CD4-positive, alpha-beta T cell treated with Interleukin-1 beta for 1 hour (primary cell): ENCODE measurements at regions not wholly inside any gene's neighbourhood (a gene's known extent, or its start where the extent isn't known, plus 50 kb on each side); places are given as distances from the start of the nearest gene placed in this dataset.
"Not testable (repeated sequence)": the region's sequence is repeated elsewhere in the genome, so short reads cannot be mapped to it uniquely, and the experiment has no call there.

ENCODE experiments used
- DNase-seq, 2 donors: peaks; one replicate each; pipeline ENCODE4 v3.0.0-alpha.2; 2020 to 2022

DNA sequence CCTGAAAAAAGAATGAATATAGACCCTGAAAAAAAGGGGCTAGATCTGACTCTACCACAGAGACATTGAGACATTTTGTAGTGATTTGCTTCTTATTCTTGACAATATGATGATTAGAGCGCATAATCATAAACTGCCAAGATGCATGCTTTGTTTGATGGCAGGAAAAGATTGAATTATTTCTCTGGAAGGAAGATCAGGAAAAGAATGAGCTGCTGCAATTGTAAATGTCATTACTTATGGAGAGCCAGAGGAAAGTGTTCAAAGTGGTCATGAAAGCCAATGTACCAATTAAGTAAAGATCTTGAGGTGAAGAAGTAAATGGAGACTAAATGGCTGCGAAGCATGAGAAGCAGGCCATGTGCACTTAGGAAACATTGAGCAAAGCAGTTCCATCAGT lies 126.4 kb upstream of the NXPH2 start:
- DNase-seq = no peak

DNA sequence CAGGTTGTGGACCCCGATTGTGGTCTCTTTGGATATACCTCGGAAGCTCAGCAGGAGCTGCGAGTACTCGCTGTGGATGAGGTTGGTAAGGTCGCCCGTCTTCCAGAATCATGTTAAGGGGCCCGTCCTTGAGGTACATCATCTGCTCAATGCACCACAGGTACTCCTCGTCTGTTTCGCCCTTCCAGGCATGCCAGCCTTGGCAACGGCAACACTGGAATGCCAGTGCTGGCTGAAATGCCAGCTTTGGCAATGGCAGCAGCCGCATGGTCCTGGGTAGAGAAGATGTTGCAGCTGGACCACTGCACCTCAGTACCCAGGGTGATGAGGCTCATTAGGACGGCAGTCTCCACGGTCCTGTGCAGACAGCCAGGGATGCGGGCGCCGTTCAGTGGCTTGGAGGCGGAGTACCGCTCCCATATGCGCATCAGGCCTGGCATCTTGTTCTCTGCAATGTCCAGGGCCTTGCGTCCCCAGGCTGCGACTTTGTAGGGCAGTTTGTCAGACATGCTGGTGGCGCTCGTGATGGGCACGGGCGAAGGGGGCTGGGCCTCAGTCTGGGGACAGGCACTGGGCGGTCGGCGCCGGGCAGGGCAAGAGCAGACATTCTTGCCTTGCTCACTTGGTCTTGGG lies 122.2 kb upstream of the NXPH2 start:
- no peak for DNase-seq

DNA sequence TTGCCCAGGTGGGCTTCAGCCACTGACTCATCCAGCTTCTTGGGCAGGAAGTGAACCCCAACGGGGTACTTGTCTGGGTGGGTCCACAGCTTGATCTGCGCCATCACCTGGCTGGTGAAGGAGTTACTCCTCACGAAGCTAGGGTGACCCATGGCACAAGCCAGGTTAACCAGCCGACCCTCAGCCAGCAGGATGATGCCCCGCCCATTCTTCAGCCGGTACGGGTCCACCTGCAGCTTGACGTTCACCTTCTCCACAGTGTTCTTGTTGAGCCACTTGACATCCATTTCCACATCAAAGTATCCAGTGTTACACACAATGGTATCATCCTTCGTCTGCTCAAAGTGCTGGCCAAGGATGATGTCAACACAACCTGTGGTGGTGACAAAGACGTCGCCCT lies 121.3 kb upstream of the NXPH2 start:
- no peak for DNase-seq

DNA sequence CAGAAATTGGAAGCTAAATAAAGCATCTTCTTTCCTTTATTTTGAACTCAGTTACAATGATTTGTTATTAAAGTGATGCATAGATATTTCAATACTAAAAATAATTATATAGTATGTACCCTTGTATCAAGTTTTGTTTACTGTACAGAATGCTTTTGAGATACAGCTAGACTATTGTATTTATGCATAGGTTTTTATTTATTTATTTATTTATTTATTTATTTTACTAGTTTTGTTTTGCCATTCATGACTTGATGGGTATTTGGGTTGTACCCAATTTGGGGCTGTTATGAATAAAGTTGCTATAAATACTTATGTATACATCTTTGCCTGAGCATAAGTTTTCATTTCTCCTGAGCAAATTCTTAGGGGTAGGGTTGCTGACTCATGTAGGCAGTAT lies 118.7 kb upstream of the NXPH2 start:
- DNase-seq = no peak

DNA sequence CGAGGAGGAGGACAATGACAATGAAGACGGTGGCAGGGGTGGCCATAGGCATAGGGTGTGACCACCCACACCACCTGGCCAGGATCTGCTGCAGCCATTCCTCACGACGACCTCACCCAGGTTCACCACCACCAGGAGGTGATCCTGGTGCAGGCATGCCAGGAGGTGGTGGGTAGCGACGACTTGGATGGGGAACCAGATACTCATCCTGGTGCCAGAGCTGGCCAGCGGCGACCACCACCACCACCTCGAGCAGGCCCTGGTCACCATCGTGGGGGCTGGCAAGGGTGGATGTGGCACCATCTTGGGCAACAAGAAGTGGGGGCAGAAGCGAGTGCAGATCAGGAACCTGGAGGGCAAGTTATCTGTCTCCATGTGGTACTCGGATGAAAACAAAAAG lies 117.1 kb upstream of the NXPH2 start:
- DNase-seq = no peak

DNA sequence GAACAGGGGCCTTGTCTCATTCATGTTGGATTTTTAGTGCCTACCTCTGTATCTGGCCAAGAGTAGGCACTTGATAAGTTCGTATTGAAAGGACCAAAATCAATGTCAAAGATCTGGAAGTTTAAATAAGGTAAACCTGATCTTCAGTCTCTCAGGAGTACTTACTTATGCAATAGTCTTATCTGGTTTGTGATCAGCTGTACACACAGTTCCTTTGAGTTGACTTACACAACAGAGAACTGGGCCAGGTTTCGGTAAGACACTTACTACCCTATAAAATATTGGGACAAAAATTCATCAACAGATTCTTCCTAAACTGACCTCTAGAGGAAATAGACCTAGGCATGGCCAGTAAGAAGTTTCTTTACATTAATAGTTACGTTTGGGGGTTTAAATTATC lies 113.6 kb upstream of the NXPH2 start:
- DNase-seq = no peak

DNA sequence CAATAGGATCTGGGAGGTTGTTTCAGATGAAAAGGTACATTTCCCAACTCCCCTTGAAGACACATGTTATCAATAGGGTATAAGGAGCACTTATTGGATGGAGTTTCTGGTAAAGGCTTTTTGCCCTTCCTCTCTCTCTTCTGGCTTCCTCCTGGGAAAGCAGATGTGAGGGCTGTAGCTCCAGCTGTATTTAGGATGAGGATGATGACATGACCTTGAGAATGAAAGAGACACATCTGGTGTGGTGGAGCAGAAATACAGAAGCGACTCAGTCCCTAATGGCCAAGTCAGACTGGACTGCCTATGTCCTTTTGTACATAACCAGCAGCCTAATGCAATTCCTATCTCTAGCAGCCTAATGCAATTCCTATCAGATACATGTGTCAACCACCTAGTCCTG lies 100.9 kb upstream of the NXPH2 start:
- no peak for DNase-seq

DNA sequence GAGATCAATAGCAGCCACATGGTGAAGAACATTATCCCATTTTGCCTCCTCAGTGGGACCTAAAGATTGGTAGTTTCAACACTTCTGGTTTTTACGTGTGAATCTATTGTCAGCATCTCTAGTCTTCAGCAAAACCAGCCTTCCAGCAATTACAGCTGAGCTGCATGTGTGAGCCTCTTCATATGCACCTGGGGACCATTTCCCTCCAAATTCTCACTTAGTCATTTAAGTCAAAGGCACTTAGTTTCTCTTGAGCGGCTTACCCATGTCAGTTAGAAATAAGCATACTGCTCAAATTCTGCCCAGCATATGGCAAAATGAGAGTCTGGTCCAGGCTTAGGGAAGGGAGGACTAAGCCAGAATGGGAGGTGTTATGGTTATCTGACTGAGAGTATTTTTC lies 99.7 kb upstream of the NXPH2 start:
- no peak for DNase-seq

DNA sequence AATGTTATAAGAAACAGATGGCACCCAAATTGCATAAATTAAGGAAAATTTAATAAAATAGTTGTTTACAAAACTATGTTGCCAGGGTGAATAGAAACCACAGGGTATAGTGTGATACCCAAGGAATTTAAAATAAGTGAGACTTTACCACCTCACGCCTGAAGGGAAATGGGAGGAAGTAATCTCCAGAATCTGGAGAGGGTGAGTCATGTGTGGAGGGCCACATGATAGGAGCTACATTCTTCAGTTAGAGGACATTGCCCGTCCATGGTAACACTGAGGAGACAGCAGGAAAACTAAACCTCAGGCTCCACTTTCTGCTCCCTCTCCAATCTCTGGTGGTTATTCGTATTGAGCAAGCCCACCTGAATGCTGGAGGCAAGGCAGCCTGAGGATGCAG lies 97.2 kb upstream of the NXPH2 start:
- no peak for DNase-seq

DNA sequence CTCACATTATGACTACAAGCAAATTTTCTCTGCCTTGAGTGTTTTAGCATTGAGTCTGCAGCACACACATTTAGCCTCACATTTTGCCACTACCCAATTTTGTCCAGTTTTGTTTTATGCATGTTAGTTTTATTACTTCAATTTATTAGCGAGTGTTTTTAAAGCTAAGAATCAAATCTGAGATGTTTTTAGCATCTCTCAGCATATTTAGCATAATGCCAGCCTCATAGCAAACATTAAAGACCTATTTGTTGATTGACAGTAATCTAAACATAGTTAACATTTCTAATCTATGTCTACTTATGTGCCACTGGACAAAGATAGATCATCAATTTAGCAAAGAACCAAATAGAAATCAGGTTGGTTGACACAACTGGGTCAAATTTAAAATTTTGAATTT lies 94.1 kb upstream of the NXPH2 start:
- no peak for DNase-seq

DNA sequence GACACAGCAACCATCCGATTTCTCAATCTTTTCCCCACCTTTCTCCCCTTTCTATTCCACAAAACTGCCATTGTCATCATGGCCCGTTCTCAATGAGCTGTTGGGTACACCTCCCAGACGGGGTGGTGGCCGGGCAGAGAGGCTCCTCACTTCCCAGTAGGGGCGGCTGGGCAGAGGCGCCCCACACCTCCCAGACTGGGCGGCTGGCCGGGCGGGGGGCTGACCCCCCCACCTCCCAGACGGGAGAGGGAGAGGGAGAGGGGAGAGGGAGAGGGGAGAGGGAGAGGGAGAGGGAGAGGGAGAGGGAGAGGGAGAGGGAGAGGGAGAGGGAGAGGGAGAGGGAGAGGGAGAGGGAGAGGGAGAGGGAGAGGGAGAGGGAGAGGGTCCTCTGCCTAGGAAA lies 91.9 kb upstream of the NXPH2 start:
- DNase-seq = not testable (repeated sequence)

DNA sequence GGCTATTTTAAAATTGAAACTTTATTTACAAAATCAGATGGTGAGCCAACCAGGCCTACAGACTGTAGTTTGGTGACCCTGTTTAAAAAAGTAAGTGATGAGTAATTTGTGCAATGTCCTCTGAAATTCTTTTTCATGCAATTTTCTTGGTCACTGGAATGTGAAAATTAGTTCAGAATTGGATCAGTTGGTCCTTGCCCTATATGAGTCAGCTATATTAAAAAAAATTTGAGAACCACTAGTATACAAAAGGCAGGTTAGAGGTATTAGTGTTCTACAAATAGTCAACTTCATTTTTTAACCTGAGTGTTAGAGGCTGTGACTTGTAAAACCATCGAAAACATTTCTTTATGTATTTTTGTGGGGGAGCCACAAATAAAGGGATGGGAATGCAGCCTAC lies 91.1 kb upstream of the NXPH2 start:
- DNase-seq = no peak

DNA sequence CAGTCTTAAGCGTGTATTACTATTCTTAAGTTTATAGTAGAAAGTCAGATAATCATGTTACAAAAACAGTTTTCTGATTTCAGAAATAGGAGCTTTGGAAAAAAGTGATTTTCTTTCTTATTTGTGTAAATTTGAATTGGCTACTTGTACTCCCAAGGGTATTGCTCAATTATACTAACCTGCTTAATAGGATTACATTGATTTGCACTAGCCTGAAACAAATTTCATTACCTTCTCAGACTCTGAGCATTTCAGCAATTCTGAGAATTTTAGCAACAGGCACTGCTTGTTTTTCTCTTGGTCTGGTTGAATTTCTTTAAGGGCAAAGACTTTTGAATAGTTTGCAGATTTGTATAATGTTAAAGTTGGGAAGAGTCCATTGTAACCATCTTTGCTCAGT lies 87.2 kb upstream of the NXPH2 start:
- DNase-seq = no peak

DNA sequence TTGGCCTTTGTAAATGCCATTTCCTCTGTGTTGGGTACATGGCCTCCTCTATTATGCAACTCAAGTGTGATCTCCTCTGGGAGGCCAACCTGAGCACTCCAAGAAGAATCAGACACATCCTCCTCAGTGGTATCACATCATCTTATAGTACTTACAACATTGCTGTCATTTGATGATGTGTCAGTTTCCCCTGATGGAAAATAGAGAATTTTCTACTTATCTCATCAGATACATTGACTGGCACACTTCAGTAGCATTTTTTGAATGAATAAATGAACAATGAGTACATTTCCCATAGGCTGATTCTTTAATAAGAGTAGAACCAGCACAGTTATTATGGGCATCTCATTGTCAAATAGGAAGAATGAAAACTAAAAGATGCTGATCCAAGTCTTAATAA lies 86.6 kb upstream of the NXPH2 start:
- no peak for DNase-seq

DNA sequence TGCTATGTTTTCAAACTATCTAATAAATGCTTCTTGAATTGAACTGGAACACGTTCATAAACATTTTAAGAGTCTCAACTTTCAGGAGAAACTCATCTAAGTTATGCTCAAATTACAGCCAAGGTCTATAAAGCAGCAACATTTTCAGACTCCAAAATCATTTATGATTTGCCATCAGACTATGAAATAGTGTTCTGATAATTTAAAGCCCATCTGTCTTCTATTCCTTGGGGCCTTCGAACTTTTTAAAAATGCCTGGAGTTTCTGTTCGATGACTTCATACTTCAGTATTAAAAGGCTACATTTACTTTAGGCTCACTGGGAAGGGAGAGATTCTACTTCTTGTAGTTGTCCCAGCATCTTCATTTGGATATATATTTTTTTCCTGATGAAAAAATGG lies 73.6 kb upstream of the NXPH2 start:
- DNase-seq = no peak

DNA sequence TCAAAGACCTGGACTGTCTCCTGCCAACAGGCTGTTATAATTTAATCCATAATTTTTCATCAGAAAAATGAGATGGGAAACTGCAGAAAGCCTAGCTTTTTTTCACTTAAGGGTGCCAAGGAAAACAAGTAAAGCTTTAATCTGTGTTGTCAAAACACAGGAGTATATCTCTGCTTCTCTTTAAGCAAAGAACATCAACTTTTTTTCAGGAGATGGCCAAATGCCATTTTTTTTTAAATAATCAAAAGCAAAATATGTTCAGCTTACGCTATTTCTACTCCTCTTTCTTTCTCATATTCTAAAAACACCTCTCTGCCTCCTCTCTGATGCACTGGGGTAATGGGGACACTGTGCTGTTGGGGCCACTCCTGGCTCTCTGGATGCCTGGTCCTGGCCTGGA lies 73.1 kb upstream of the NXPH2 start:
- DNase-seq = no peak

DNA sequence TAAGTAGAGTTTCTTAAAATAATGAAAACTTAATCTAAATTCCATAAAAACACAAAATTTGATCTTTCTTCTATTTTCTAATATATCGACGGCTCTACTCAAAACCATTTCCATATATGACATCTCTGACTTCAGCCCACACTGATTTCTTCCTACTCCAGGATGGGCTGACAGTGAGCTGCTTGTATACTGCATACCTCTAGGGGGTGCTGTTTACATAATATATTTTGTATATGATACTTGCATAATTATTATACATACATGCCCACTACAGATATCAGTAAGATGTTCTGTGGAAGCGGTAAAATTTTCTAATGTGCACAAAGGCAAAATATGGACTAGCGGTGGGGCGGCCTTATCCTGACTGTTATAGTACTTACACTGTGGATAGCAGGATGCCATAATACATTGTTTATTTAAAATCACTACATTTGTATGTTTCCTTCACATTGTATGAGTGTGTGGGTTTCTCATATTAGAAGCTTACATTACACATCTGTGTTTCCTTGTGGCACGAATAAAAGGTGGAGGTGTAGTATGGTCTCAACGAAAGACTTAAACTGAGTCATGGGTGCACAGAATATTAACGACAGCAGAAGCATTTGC lies 66.1 kb upstream of the NXPH2 start:
- peak in 1 of 2 donors; percentile 5 for DNase-seq

DNA sequence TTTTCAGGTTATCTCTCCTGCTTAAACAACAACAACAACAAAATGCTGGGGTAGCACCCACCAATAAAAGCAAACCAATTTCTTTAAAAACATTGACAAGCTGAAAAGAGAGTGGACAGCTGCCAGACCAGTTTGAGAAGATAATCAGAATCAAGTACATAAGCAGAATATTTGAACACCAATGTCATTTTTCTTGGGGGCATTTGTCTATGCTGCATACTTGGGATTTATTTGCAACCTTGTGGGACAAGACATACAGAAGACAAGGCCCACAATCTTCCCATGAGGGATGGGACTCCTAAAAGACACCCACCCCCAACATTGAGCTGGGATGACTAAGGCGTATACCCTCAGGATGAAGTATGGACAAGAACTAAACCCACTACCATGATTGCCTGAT lies 62.2 kb upstream of the NXPH2 start:
- DNase-seq = no peak

DNA sequence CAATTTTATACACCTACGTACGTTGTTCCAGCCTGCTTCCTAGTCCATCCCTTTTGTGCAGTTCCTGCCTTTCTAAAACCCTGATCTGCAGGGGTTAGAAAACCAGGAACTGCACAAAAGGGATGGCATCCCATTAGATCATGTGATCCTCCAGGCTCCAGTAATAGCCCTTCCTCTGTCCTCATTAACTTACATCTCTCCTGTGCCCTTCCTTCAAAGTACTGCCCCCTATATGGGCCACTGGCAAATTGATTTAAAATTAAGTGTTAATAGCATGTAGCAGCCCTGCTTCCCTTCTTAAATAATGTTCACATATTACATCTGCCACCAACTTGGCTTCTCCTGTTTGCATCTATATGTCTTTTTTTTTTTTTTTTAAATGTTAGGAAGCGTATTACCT lies 61.3 kb upstream of the NXPH2 start:
- DNase-seq = no peak

DNA sequence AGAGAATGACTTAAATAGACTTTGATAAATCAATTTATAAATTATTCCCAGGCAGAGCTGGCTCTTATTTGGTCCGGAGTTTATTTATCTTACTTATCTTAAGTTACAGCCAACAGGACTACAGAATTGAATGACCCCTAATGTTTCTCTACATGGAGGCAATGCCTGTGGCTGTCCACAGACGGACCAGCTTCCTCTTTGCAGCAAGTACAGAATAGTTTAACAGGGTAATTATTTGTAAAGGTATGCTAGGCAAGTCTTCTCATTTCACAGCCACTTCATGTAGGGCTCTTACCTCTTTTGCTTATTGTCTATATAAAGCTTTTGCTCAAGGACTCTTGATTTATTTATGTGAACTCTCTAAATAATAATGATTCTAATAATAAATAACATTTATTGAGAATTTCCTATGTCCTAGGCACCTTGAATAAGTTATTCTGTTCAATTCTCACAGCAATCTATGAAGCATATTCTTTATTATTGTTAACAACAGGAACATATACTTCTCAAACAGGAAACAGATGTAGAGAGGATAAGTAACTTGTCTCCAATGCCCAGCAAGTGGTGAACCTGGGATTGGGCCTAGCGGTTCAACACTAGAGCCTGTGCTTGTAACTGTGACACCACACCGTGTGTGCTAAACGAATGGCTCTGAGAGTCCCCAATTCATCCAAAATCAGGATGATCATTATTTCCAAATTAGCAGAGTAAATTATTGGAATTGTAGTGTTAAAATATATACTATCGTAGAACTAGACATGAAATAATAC lies 58.8 kb upstream of the NXPH2 start:
- no peak for DNase-seq

DNA sequence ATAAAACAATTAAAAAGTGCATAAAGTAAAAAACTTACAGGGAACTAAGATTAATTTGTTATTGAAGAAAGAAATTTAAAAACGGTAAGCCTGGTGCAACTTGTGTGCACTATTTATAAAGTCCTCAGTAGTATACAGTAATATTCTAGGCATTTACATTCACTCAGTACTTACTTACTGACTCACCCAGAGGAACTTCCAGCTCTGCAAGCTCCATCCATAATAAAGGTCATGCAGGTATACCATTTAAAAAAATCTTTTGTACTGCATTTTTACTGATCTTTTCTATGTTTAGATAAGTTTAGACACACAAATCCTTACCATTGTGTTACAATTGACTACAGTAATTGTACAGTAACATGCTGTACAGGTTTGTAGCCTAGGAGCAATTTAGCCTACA lies 51.5 kb upstream of the NXPH2 start:
- DNase-seq = no peak

DNA sequence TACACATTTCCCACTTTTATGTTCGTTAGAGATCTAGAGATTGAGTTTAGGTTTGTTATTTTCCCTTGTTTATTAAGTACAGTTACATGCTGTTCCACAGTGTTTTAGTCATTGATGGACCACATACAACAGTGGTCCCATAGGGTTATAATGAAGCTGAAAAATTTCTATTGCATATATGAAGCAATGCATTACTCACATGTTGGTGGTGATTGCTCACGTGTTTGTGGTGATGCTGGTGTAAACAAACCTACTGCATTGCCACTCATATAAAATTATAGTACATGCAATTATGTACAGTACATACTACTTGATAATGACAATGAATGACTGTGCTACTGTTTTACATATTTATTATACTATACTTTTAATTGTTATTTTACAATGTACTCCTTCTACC lies 51.0 kb upstream of the NXPH2 start:
- no peak for DNase-seq

DNA sequence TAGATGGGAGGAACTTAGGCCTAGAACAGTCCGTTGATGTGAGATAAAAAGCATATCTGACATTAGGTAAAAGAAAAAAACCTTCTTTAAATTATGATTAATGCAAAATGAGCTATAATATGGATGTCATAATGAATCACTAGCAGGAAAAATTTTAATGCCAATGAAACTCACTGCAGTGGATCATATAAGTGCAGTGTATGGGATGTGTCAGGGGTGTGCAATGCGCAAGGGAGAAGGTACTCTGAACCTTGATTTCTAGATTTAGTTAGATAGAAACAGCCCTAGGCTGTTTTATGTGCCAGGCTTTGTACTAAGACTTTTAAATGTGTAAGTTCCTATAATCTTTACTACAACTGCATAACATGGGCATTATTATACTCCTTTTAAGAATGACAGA lies 50.4 kb upstream of the NXPH2 start:
- DNase-seq = no peak
